Epithelial cell of proximal tubule (primary cell): ENCODE measurements at regions not wholly inside any gene's neighbourhood (a gene's known extent, or its start where the extent isn't known, plus 50 kb on each side); places are given as distances from the start of the nearest gene placed in this dataset.

Experiments used
- DNase-seq: peaks from one replicate; pipeline ENCODE4 v3.0.0-alpha.2; 2011; ENCODE audit warnings: low read depth
- H3K4me3 ChIP-seq: 2 replicates; pipeline ENCODE4 v1.5.1; 2011; ENCODE audit warnings: low read depth, mild to moderate bottlenecking, low read length
- CTCF ChIP-seq: conservative IDR thresholded peaks from 2 replicates; pipeline ENCODE4 v1.5.1; 2012; ENCODE audit warnings: low read depth, mild to moderate bottlenecking, low read length

GRCh38 chr10:29688230-29688661, 53.5 kb upstream of the SVIL start:
- H3K4me3 ChIP-seq = no peak overlapping the region
- DNase-seq = peak; percentile 51
- no peak for TF ChIP-seq CTCF

DNA sequence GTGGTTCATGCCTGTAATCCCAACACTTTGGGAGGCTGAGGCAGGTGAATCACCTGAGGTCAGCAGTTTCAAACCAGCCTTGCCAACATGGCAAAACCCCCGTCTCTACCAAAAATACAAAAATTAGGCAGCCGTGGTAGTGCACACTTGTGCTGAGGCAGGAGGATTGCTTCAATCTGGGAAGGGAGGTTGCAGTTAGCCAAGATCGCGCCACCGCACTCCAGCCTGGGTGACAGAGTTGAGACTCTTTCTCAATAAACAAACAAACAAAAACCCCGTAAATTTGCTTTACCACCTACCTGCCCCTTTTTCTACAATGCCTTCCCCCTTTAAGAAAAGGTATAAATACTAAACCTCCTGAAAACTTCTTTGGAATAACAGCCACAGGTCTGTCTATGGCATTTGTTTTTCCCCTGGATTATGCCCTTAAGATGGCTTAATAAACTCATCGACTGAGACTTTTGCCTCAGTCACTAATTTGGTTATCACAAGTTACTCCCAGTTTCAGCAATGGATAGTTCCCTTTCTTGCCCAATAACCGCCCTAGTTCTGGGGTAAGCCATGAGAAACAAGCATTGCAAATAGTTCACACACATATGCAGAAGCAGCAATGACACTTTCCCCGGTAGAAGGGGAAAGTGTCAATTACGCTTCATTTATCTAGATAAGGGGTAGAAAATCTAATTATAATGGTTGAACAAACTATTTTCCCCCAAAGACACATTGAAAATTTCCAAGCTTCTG, 52.8 kb upstream of the SVIL start:
- H3K4me3 ChIP-seq = no peak overlapping the region
- no peak for TF ChIP-seq CTCF
- no peak for DNase-seq

DNA sequence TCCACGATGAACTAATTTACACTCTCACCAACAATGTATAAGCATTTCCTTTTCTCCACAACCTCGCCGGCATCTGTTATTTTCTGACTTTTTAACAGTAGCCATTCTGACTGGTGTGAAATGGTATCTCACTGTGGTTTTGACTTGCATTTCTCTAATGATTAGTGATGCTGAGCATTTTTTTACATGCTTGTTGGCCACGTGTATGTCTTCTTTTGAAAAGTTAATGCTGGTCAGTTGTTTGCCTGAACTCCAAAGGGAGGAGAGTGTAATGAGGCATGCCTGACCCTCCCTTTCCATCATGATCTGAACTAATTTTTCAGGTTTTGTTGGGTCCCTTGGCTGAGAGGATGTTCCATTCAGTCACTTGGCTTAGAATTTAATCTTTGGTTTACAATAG, 50.7 kb upstream of the SVIL start:
- TF ChIP-seq CTCF = no peak
- no peak for DNase-seq
- H3K4me3 ChIP-seq = no peak overlapping the region
